ENCODE measurements at regions not wholly inside any gene's neighbourhood (a gene's known extent, or its start where the extent isn't known, plus 50 kb on each side); places are given as distances from the start of the nearest gene placed in this dataset.

GRCh38 chr5:166947045-166947444 lies 1344.4 kb upstream of the WWC1 start:
- TF ChIP-seq CTCF (optimal IDR thresholded peaks at IDR 0.05 in 1 of 3, IDR thresholded peaks at IDR 0.05 in 1 of 3, conservative IDR thresholded peaks at IDR 0.05 in 1 of 3; ENCODE audit: extremely low read depth in 1 of 3, insufficient read depth in 2 of 3, low read length in 3 of 3) (no peak), EZH2 (IDR thresholded peaks at IDR 0.05; ENCODE audit: low read length) (no peak)

Measured in keratinocyte (primary cell).